GM21723 (cell line): ENCODE measurements at regions not wholly inside any gene's neighbourhood (a gene's known extent, or its start where the extent isn't known, plus 50 kb on each side); places are given as distances from the start of the nearest gene placed in this dataset.
"Not testable (repeated sequence)": the region's sequence is repeated elsewhere in the genome, so short reads cannot be mapped to it uniquely, and the experiment has no call there.

Source experiments
- ATAC-seq: cut with Tn5 transposase; IDR thresholded peaks from one replicate; pipeline ENCODE4 v1.9.1; 2021; ENCODE audit warnings: mild to moderate bottlenecking, moderate library complexity; ENCODE audit not compliant: unreplicated experiment

GRCh38 chr1:187788718-187789117 is 960.0 kb downstream of the PLA2G4A start:
- ATAC-seq = no peak

GRCh38 chr1:187790724-187791123 is 962.0 kb downstream of the PLA2G4A start:
- no peak for ATAC-seq

- ATAC-seq = no peak
Measured at GRCh38 chr1:187794561-187794960, 965.8 kb downstream of the PLA2G4A start.

- no peak for ATAC-seq
Measured at GRCh38 chr1:187809549-187809948, 980.8 kb downstream of the PLA2G4A start.

GRCh38 chr1:187816646-187817045 is 987.9 kb downstream of the PLA2G4A start:
- ATAC-seq = no peak

GRCh38 chr1:187817782-187818181 is 989.0 kb downstream of the PLA2G4A start:
- ATAC-seq = no peak

GRCh38 chr1:187819086-187819485 is 990.3 kb downstream of the PLA2G4A start:
- no peak for ATAC-seq

GRCh38 chr1:187836557-187836956 is 1007.8 kb downstream of the PLA2G4A start:
- ATAC-seq = no peak

- no peak for ATAC-seq
Measured at GRCh38 chr1:187837787-187838186, 1009.0 kb downstream of the PLA2G4A start.

- ATAC-seq = no peak
Measured at GRCh38 chr1:187838335-187839293, 1009.9 kb downstream of the PLA2G4A start.

GRCh38 chr1:187839873-187840272 is 1011.1 kb downstream of the PLA2G4A start:
- ATAC-seq = no peak

- ATAC-seq = no peak
Measured at GRCh38 chr1:187840557-187840956, 1011.8 kb downstream of the PLA2G4A start.

GRCh38 chr1:187842406-187843165 is 1013.8 kb downstream of the PLA2G4A start:
- ATAC-seq = no peak

GRCh38 chr1:187844313-187844712 is 1015.6 kb downstream of the PLA2G4A start:
- no peak for ATAC-seq

- no peak for ATAC-seq
Measured at GRCh38 chr1:187847531-187847930, 1018.8 kb downstream of the PLA2G4A start.

- ATAC-seq = no peak
Measured at GRCh38 chr1:187848321-187848720, 1019.6 kb downstream of the PLA2G4A start.

- ATAC-seq = not testable (repeated sequence)
Measured at GRCh38 chr1:187850146-187850545, 1021.4 kb downstream of the PLA2G4A start.

- ATAC-seq = no peak
Measured at GRCh38 chr1:187853505-187853904, 1024.8 kb downstream of the PLA2G4A start.

- no peak for ATAC-seq
Measured at GRCh38 chr1:187854457-187854856, 1025.7 kb downstream of the PLA2G4A start.

GRCh38 chr1:187862506-187862905 is 1033.8 kb downstream of the PLA2G4A start:
- ATAC-seq = no peak

- ATAC-seq = no peak
Measured at GRCh38 chr1:187870552-187870951, 1041.8 kb downstream of the PLA2G4A start.
